ENCODE measurements at regions not wholly inside any gene's neighbourhood (a gene's known extent, or its start where the extent isn't known, plus 50 kb on each side); places are given as distances from the start of the nearest gene placed in this dataset.

GRCh38 chr6:11414176-11414963 lies 123.2 kb upstream of the TMEM170B start:
- no peak for TF ChIP-seq CTCF (IDR thresholded peaks at IDR 0.05; ENCODE audit: poor library complexity, severe bottlenecking)
- no peaks in the 10 kb centered on the region for H3K27me3 ChIP-seq (ENCODE audit: insufficient read depth, poor library complexity, severe bottlenecking)
- no peak for DNase-seq (ENCODE audit: low spot score)

GRCh38 chr6:11413728-11414127 lies 123.8 kb upstream of the TMEM170B start:
- Histone ChIP-seq H3K27me3 (ENCODE audit: insufficient read depth, poor library complexity, severe bottlenecking) (no peaks in the 10 kb centered on the region), H3K27ac (ENCODE audit: poor library complexity, severe bottlenecking) (no peak overlapping the region), H3K4me3 (ENCODE audit: severe bottlenecking) (no peak overlapping the region), H3K9me3 (ENCODE audit: severe bottlenecking) (no peaks in the 10 kb centered on the region), H3K36me3 (ENCODE audit: low read depth) (no peaks in the 10 kb centered on the region), H3K4me1 (ENCODE audit: insufficient read depth, poor library complexity, severe bottlenecking) (peaks cover 23% of the 10 kb centered on the region)
- TF ChIP-seq CTCF (IDR thresholded peaks at IDR 0.05; ENCODE audit: poor library complexity, severe bottlenecking) = peak; percentile 4
- DNase-seq (ENCODE audit: low spot score) (no peak), ATAC-seq (ENCODE audit: low read depth) (peak; percentile 64)

More at GRCh38 chr6:11414176-11414963, 123.2 kb upstream of the TMEM170B start:
- Histone ChIP-seq H3K9me3 (ENCODE audit: severe bottlenecking) (no peaks in the 10 kb centered on the region), H3K36me3 (ENCODE audit: low read depth) (no peaks in the 10 kb centered on the region), H3K4me3 (ENCODE audit: severe bottlenecking) (no peak overlapping the region), H3K4me1 (ENCODE audit: insufficient read depth, poor library complexity, severe bottlenecking) (peaks cover 23% of the 10 kb centered on the region), H3K27ac (ENCODE audit: poor library complexity, severe bottlenecking) (peak overlapping the region; percentile 27)
- ATAC-seq (ENCODE audit: low read depth) = peak; percentile 72

GRCh38 chr6:11413117-11413687 lies 124.3 kb upstream of the TMEM170B start:
- H3K4me3 ChIP-seq (ENCODE audit: severe bottlenecking) = no peak overlapping the region
- no peaks in the 10 kb centered on the region for H3K27me3 ChIP-seq (ENCODE audit: insufficient read depth, poor library complexity, severe bottlenecking)
- peaks cover 23% of the 10 kb centered on the region for H3K4me1 ChIP-seq (ENCODE audit: insufficient read depth, poor library complexity, severe bottlenecking)
- H3K9me3 ChIP-seq (ENCODE audit: severe bottlenecking) = no peaks in the 10 kb centered on the region
- no peak overlapping the region for H3K27ac ChIP-seq (ENCODE audit: poor library complexity, severe bottlenecking)
- ATAC-seq (ENCODE audit: low read depth) (no peak), DNase-seq (ENCODE audit: low spot score) (no peak)
- TF ChIP-seq CTCF (IDR thresholded peaks at IDR 0.05; ENCODE audit: poor library complexity, severe bottlenecking) = no peak
- no peaks in the 10 kb centered on the region for H3K36me3 ChIP-seq (ENCODE audit: low read depth)

- no peak for ATAC-seq (ENCODE audit: low read depth)
- H3K4me3 ChIP-seq (ENCODE audit: severe bottlenecking) = no peak overlapping the region
- H3K27ac ChIP-seq (ENCODE audit: poor library complexity, severe bottlenecking) = no peak overlapping the region
- H3K36me3 ChIP-seq (ENCODE audit: low read depth) = no peaks in the 10 kb centered on the region
- DNase-seq (ENCODE audit: low spot score) = no peak
- H3K9me3 ChIP-seq (ENCODE audit: severe bottlenecking) = no peaks in the 10 kb centered on the region
- H3K27me3 ChIP-seq (ENCODE audit: insufficient read depth, poor library complexity, severe bottlenecking) = no peaks in the 10 kb centered on the region
- H3K4me1 ChIP-seq (ENCODE audit: insufficient read depth, poor library complexity, severe bottlenecking) = peaks cover 23% of the 10 kb centered on the region
- no peak for TF ChIP-seq CTCF (IDR thresholded peaks at IDR 0.05; ENCODE audit: poor library complexity, severe bottlenecking)
Measured at GRCh38 chr6:11412616-11413015, 124.9 kb upstream of the TMEM170B start.

- Histone ChIP-seq H3K4me1 (ENCODE audit: insufficient read depth, poor library complexity, severe bottlenecking) (peaks cover 23% of the 10 kb centered on the region), H3K27ac (ENCODE audit: poor library complexity, severe bottlenecking) (no peak overlapping the region), H3K4me3 (ENCODE audit: severe bottlenecking) (no peak overlapping the region), H3K27me3 (ENCODE audit: insufficient read depth, poor library complexity, severe bottlenecking) (no peaks in the 10 kb centered on the region), H3K36me3 (ENCODE audit: low read depth) (no peaks in the 10 kb centered on the region), H3K9me3 (ENCODE audit: severe bottlenecking) (no peaks in the 10 kb centered on the region)
- ATAC-seq (ENCODE audit: low read depth) (no peak), DNase-seq (ENCODE audit: low spot score) (no peak)
- no peak for TF ChIP-seq CTCF (IDR thresholded peaks at IDR 0.05; ENCODE audit: poor library complexity, severe bottlenecking)
Measured at GRCh38 chr6:11412011-11412424, 125.5 kb upstream of the TMEM170B start.
